ENCODE measurements at regions not wholly inside any gene's neighbourhood (a gene's known extent, or its start where the extent isn't known, plus 50 kb on each side); places are given as distances from the start of the nearest gene placed in this dataset.

- no peak for TF ChIP-seq CTCF (conservative IDR thresholded peaks at IDR 0.05)
- Mint-ChIP-seq H3K9me3 (no peaks in the 10 kb centered on the region), H3K27ac (no peak overlapping the region), H3K36me3 (ENCODE audit: low read depth) (no peaks in the 10 kb centered on the region), H3K27me3 (ENCODE audit: insufficient read depth) (no peaks in the 10 kb centered on the region), H3K4me1 (peaks cover 25% of the 10 kb centered on the region), H3K4me3 (no peak overlapping the region)
- Histone ChIP-seq H3K4me3 (ENCODE audit: low read length) (peak overlapping the region; percentile 8), H3K36me3 (ENCODE audit: control insufficient read depth, insufficient read depth, low read length) (no peaks in the 10 kb centered on the region), H3K4me1 (ENCODE audit: control insufficient read depth, insufficient read depth, low read length) (peaks cover 18% of the 10 kb centered on the region), H3K9ac (ENCODE audit: extremely low read depth, low read length, poor library complexity, severe bottlenecking) (no peak overlapping the region), H3K27me3 (ENCODE audit: control insufficient read depth, insufficient read depth, low read length, poor library complexity, severe bottlenecking) (no peaks in the 10 kb centered on the region), H3K27ac (ENCODE audit: low read depth, low read length) (no peak overlapping the region), H3K9me3 (ENCODE audit: control insufficient read depth, low read length) (no peaks in the 10 kb centered on the region)
- WGBS, 2 experiments (ENCODE audit: insufficient coverage in 1 of 2, insufficient read length in 1 of 2): 84 to 88% methylated on average over 12 to 13 of the region's 13 CpGs
- DNase-seq: no peak
Observed at GRCh38 chr11:15773476-15774387, 582.6 kb downstream of the SOX6 start.

- no peak for TF ChIP-seq CTCF (conservative IDR thresholded peaks at IDR 0.05)
- peaks cover 18% of the 10 kb centered on the region for H3K4me1 ChIP-seq (ENCODE audit: control insufficient read depth, insufficient read depth, low read length)
- DNase-seq: no peak
- H3K27ac ChIP-seq (ENCODE audit: low read depth, low read length): no peak overlapping the region
- Mint-ChIP-seq H3K27ac (no peak overlapping the region), H3K9me3 (no peaks in the 10 kb centered on the region), H3K27me3 (ENCODE audit: insufficient read depth) (no peaks in the 10 kb centered on the region), H3K36me3 (ENCODE audit: low read depth) (no peaks in the 10 kb centered on the region), H3K4me1 (peaks cover 25% of the 10 kb centered on the region), H3K4me3 (no peak overlapping the region)
- peak overlapping the region; percentile 8 for H3K4me3 ChIP-seq (ENCODE audit: low read length)
- H3K27me3 ChIP-seq (ENCODE audit: control insufficient read depth, insufficient read depth, low read length, poor library complexity, severe bottlenecking): no peaks in the 10 kb centered on the region
- 46% methylated on average over 4 of the region's 4 CpGs; no CpG with 5 or more reads in 1 of the 2 experiments for WGBS, 2 experiments (ENCODE audit: insufficient coverage in 1 of 2, insufficient read length in 1 of 2)
- H3K9me3 ChIP-seq (ENCODE audit: control insufficient read depth, low read length): no peaks in the 10 kb centered on the region
- H3K9ac ChIP-seq (ENCODE audit: extremely low read depth, low read length, poor library complexity, severe bottlenecking): no peak overlapping the region
- H3K36me3 ChIP-seq (ENCODE audit: control insufficient read depth, insufficient read depth, low read length): no peaks in the 10 kb centered on the region
Observed at GRCh38 chr11:15774388-15774939, 581.9 kb downstream of the SOX6 start.

- no peak overlapping the region for H3K4me3 Mint-ChIP-seq
- peaks cover 18% of the 10 kb centered on the region for H3K4me1 ChIP-seq (ENCODE audit: control insufficient read depth, insufficient read depth, low read length)
- no peak overlapping the region for H3K9ac ChIP-seq (ENCODE audit: extremely low read depth, low read length, poor library complexity, severe bottlenecking)
- DNase-seq: no peak
- H3K4me1 Mint-ChIP-seq: peaks cover 25% of the 10 kb centered on the region
- no peak overlapping the region for H3K27ac Mint-ChIP-seq
- H3K9me3 Mint-ChIP-seq: no peaks in the 10 kb centered on the region
- no peaks in the 10 kb centered on the region for H3K36me3 Mint-ChIP-seq (ENCODE audit: low read depth)
- H3K9me3 ChIP-seq (ENCODE audit: control insufficient read depth, low read length): no peaks in the 10 kb centered on the region
- H3K4me3 ChIP-seq (ENCODE audit: low read length): no peak overlapping the region
- no peak overlapping the region for H3K27ac ChIP-seq (ENCODE audit: low read depth, low read length)
- no peak for TF ChIP-seq CTCF (conservative IDR thresholded peaks at IDR 0.05)
- H3K36me3 ChIP-seq (ENCODE audit: control insufficient read depth, insufficient read depth, low read length): no peaks in the 10 kb centered on the region
- H3K27me3 ChIP-seq (ENCODE audit: control insufficient read depth, insufficient read depth, low read length, poor library complexity, severe bottlenecking): no peaks in the 10 kb centered on the region
- no peaks in the 10 kb centered on the region for H3K27me3 Mint-ChIP-seq (ENCODE audit: insufficient read depth)
- 80 to 87% methylated on average over 5 to 6 of the region's 6 CpGs for WGBS, 2 experiments (ENCODE audit: insufficient coverage in 1 of 2, insufficient read length in 1 of 2)
Observed at GRCh38 chr11:15775015-15775541, 581.3 kb downstream of the SOX6 start.

Data from endodermal cell (in vitro differentiated cells).